HG02610 (cell line): ENCODE measurements at regions not wholly inside any gene's neighbourhood (a gene's known extent, or its start where the extent isn't known, plus 50 kb on each side); places are given as distances from the start of the nearest gene placed in this dataset.
A peak's percentile ranks its signal among the peaks of the same experiment; 100 is the strongest.

Experiments used
- ATAC-seq: cut with Tn5 transposase; IDR thresholded peaks from one replicate; pipeline ENCODE4 v1.9.1; 2021; ENCODE audit warnings: mild to moderate bottlenecking, moderate library complexity; ENCODE audit not compliant: unreplicated experiment

GRCh38 chr11:32039149-32039548 lies 51.7 kb upstream of the RCN1 start:
- ATAC-seq: peak; percentile 66

GRCh38 chr11:32034680-32035079 lies 56.2 kb upstream of the RCN1 start:
- no peak for ATAC-seq

- no peak for ATAC-seq
Measured at GRCh38 chr11:32034149-32034548, 56.7 kb upstream of the RCN1 start.

- ATAC-seq: no peak
Measured at GRCh38 chr11:32033491-32033890, 57.4 kb upstream of the RCN1 start.

GRCh38 chr11:32033067-32033466 lies 57.8 kb upstream of the RCN1 start:
- peak; percentile 63 for ATAC-seq

- peak; percentile 69 for ATAC-seq
Measured at GRCh38 chr11:32032478-32032877, 58.4 kb upstream of the RCN1 start.

- no peak for ATAC-seq
Measured at GRCh38 chr11:32032052-32032451, 58.8 kb upstream of the RCN1 start.

GRCh38 chr11:32030875-32031503 lies 59.9 kb upstream of the RCN1 start:
- ATAC-seq: no peak

GRCh38 chr11:32029721-32030120 lies 61.2 kb upstream of the RCN1 start:
- no peak for ATAC-seq

GRCh38 chr11:32028201-32028600 lies 62.7 kb upstream of the RCN1 start:
- no peak for ATAC-seq

GRCh38 chr11:32026766-32027165 lies 64.1 kb upstream of the RCN1 start:
- ATAC-seq: no peak

- ATAC-seq: no peak
Measured at GRCh38 chr11:32024948-32025347, 65.9 kb upstream of the RCN1 start.

GRCh38 chr11:32023370-32024305 lies 67.2 kb upstream of the RCN1 start:
- ATAC-seq: no peak

GRCh38 chr11:32018672-32019071 lies 72.2 kb upstream of the RCN1 start:
- peak; percentile 69 for ATAC-seq

GRCh38 chr11:32016111-32016510 lies 74.8 kb upstream of the RCN1 start:
- no peak for ATAC-seq

- ATAC-seq: no peak
Measured at GRCh38 chr11:32015427-32015826, 75.4 kb upstream of the RCN1 start.

- ATAC-seq: no peak
Measured at GRCh38 chr11:32013603-32014002, 77.3 kb upstream of the RCN1 start.

- no peak for ATAC-seq
Measured at GRCh38 chr11:32012049-32012448, 78.8 kb upstream of the RCN1 start.

- ATAC-seq: no peak
Measured at GRCh38 chr11:32008880-32009551, 81.9 kb upstream of the RCN1 start.

GRCh38 chr11:32006799-32007388 lies 84.0 kb upstream of the RCN1 start:
- peak; percentile 69 for ATAC-seq

GRCh38 chr11:32005786-32006416 lies 85.0 kb upstream of the RCN1 start:
- ATAC-seq: no peak
